Stimulated activated naive CD8-positive, alpha-beta T cell treated with anti-CD3 and anti-CD28 coated beads, Interleukin-15, Interleukin-2, amounts not matched to agents 100 U/mL and 50 U/mL, for 24 hours (primary cell): ENCODE measurements at regions not wholly inside any gene's neighbourhood (a gene's known extent, or its start where the extent isn't known, plus 50 kb on each side); places are given as distances from the start of the nearest gene placed in this dataset.
A peak's percentile ranks its signal among the peaks of the same experiment; 100 is the strongest.
"Not testable (repeated sequence)": the region's sequence is repeated elsewhere in the genome, so short reads cannot be mapped to it uniquely, and the experiment has no call there.

ENCODE experiments used
- ATAC-seq: fragments of 150-1000 bp; cut with Tn5 transposase; one replicate; pipeline ENCODE4 v1.10.0; 2021
- DNase-seq: peaks from one replicate; pipeline ENCODE4 v3.0.0; 2021

- no peak for DNase-seq
- ATAC-seq: no peak
Measured at GRCh38 chr15:99823346-99823745, 90.1 kb upstream of the LYSMD4 start.

DNA sequence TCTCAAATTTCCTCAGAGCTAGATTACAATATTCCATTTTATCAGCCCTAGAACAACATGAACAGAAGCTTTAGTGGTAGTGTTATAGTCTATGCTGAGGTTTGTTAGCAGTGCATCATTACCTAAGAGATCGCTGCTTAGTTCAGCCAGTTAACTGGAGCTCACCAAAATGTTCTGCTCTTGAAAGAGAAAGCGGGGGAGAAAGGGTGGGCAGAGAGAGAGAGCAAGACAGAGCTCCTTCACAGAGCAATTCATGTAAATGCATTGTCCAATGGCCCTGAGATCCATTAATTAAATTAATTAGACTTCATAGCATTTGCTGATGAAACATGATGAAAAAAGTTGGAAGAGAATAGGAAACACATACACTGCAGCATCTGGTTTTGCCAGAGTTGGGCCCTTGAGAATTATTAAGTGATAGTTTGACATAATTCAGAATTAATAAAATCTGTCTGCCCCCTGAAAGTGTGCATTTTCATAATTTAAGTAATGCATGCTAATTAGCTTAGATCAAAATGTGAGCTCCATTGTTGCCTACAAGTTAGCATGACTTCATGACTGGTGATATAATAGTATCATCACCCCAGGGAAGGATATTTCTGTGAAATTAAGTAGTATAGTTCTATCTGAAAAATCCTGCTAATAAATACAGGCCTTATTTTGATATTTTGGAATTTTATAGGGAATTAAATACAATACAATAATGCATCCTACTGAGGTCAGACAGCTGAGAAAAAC, 86.9 kb upstream of the LYSMD4 start:
- no peak for DNase-seq
- no peak for ATAC-seq

DNA sequence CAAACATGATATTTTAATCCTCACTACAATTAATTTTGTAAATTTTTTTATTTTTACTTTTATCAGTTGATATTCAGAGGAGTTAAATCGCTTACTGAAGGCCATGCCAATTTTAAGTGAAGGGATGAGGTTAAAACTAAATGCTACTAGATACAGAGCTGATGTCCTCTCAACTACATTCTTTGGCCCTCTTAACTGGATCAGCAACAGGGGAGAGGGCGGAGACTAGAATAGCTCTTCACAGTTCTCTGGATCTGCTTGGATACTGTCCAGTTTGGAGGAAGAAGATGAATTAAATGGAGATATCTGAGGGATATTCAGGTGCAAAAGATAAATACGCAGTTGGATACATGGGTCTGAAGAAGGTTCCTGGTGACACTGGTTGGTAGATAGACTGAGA, 85.6 kb upstream of the LYSMD4 start:
- ATAC-seq (no peak), DNase-seq (no peak)

DNA sequence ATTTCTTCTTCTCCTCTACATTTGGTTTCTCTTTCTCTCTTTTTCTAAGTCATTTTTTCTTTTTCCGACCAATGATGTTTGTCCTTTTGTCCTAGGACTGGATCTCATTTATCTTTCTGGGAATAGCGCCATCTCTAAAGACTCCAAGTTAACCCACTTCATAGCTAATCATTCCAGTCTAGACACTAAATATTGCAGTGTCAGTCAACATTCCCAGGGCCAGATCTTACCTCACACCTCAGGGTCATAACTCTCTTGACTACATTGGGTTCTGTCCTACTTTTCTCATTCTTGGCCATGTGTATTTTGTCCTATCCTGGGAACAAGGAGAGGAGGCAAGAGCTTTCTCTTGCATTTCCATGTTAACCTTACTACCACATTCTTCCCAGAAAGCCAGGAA, 83.6 kb upstream of the LYSMD4 start:
- ATAC-seq, DNase-seq: not testable (repeated sequence)

DNA sequence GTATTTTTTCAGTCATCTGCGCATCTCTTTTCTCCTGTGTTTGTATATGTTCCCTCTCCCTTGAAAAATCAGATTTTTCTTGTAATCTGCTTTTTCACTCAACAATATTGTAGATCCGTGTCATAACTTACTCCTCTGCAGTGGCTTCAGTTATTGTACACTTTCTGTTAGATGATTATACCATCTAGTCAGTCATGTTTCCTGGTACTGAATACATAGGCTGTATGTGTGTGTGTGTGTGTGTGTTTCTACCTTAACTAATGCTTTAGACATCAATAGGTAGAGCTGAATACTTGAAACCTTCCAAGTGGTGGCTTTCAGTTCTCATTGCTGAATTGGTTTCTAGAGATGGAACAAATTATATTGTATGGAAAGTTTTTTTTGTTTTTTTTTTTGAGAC, 77.4 kb upstream of the LYSMD4 start:
- not testable (repeated sequence) for DNase-seq
- ATAC-seq: peak; percentile 39

DNA sequence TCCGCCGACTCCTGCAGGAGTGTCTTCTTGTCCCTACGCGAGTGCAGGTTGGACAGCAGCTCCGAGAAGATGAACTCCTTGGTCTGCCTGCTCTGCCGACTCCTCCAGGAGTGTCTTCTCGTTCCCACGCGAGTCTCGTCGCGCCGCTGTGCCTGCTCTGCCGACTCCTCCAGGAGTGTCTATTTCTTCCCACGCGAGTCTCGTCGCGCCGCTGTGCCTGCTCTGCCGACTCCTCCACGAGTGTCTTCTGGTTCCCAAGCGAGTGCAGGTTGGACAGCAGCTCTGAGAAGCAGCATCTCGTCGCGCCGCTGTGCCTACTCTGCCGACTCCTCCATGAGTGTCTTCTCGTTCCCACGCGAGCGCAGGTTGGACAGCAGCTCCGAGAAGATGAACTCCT, 66.6 kb upstream of the LYSMD4 start:
- not testable (repeated sequence) for ATAC-seq, DNase-seq

DNA sequence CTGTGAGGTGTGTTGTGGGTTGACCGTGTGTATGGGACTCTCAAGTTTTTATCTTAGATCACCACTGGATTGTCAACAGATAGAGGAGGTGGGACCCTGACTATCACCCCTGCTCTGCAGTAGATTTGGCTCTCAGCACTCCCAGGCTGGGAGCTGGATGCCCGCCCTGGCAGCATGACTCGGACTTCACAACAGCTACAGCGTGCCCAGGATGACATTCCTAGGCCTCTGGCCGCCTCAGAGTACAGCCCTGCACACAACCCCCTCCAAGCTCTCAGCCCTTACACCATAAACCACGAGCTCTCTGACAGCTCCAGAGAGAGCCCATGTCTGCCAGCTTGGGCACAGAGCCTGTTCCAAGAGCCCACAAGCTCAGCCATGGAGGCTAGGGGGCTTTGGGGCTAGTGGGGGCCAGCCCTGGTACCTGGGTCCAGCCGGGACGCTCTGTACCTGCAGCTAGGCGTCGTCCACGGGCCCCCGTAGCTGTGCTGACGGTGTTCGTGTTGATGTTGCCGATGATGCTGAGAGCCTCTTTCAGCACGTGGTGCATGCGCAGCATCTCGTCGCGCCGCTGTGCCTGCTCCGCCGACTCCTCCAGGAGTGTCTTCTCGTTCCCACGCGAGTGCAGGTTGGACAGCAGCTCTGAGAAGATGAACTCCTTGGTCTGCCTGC, 66.1 kb upstream of the LYSMD4 start:
- not testable (repeated sequence) for DNase-seq, ATAC-seq

DNA sequence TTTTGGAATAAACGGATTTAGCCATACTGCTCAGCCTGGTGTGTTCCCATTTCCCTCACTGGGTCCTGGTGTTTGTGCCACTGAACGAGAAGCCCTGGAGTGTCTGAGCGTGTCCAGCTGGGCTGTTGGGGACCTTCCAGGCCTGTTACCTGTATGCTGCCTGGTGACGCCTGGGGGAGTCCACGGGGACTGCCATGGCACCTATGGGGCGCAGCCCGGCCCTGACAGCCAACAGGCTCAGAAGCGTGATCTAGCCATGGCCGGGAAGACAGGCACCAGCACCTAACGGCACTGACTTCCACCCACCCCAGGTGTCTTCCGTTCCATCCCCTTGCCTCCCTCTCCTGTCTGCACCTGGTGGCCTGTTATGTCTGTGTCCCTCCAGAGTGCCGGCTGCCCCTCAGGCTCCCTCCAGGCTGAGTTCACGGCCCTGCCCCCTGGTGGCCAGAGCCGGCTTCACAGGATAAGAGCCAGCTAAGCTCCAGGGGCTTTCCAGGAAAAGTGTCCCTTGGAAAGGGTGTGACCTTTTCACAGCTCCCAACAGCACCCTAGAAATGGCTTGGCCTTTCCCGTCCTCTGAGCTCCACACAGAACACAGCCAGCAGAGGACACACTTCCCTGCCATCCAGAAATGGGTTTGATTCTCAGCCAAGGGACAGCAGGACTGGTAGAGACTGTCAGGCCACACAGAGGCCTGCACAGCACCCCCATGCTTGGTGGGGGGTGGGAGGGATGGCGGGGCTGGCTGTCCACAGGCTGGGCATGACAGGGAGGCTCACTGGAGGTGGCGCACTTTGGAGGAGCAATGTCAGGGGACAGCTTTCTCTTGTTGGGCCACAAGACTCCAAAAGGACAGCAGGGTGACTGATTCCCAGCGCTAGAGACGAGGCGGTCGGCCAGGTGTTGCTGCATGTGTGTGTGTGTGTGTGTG, 64.0 kb upstream of the LYSMD4 start:
- not testable (repeated sequence) for ATAC-seq, DNase-seq

- not testable (repeated sequence) for DNase-seq, ATAC-seq
Measured at GRCh38 chr15:99791881-99792807, 58.9 kb upstream of the LYSMD4 start.

DNA sequence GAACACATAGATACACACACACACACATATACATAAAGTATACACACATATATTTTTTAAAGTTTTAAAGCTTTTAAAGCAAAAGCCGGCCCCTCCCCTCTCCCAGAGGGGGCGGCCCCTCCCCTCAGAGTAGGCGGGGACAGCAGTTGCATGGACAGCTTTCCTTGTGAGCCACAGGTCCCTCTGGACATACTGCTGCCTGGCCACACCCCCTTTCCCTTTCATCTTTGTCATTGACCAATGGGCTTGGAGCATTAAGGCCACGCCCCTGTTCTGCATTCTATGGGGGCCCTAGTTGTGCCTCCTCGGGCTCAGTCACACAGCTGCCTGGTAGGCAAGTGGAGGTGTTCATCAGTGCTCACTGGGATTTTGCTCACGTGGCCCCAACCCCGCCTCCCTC, 57.5 kb upstream of the LYSMD4 start:
- ATAC-seq, DNase-seq: not testable (repeated sequence)

DNA sequence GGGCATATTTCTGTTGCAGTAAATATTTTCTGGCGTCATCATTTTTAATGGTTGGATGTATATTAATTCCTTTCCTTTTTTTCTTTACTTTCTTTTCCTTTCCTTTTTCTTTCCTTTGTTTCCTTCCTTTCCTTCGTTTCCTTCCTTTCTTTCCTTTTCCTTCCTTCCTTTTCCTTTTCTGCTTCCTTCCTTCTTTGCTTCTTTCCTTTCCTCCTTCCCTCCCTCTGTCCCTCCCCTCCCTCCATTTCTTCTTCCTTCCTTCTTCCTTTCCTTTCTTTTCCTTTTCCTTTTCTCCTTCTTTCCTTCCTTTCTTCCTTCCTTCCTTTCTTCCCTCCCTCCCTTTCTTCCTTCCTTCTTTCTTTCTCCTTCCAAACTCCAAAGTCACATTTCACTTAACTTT, 54.9 kb upstream of the LYSMD4 start:
- no peak for DNase-seq

GRCh38 chr15:99784800-99785199, 51.6 kb upstream of the LYSMD4 start:
- DNase-seq, ATAC-seq: not testable (repeated sequence)

More for the DNA sequence above, 54.9 kb upstream of the LYSMD4 start:
- no peak for ATAC-seq

- not testable (repeated sequence) for ATAC-seq, DNase-seq
Measured at GRCh38 chr15:99783918-99784619, 50.8 kb upstream of the LYSMD4 start.
